Activated CD4-positive, alpha-beta T cell treated with anti-CD3 and anti-CD28 coated beads for 24 hours (primary cell): ENCODE measurements at regions not wholly inside any gene's neighbourhood (a gene's known extent, or its start where the extent isn't known, plus 50 kb on each side); places are given as distances from the start of the nearest gene placed in this dataset.
"Not testable (repeated sequence)": the region's sequence is repeated elsewhere in the genome, so short reads cannot be mapped to it uniquely, and the experiment has no call there.

Experiments used
- DNase-seq, 2 donors: peaks; one replicate each; pipeline ENCODE4 v3.0.0-alpha.2; 2020; ENCODE audit warnings: low read depth in 2 of 2

DNA sequence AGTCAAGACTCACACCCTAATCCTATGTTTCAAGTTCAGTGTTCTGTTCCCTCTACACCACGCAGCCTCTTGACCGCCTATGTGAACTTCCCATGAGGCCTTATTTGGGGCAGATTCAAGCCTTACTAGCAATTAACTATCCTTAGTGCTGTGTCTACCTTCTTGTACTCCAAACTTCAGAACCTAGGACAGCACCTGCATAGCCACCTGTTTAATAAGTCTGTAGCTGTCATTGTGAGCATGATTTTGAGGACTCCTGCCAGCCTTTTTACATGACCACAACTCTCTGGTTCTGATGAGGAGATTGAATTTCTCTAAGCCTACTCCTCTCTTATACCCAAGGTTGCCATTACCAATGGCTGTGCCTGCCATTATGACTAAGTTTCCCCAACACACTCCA is 50.8 kb upstream of the PCSK1 start:
- no peak for DNase-seq

DNA sequence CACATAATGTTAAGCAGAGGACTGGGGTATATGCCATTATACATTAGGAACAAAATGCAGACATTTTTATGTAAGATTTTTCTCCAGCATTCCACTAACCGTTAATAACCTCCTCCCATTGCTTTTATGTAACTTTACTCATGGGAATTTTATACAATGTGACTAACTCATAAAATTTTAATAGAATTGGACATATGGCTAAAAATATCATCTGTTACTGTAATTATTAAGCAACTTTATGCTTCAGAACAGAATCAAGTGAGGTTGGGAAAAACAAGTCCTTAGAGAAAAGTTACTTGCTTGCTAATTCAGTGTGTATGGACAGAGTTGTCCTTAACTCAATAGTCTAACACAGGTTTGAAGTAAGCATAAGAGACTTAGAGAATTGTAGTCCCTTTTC is 54.8 kb upstream of the PCSK1 start:
- DNase-seq: no peak

DNA sequence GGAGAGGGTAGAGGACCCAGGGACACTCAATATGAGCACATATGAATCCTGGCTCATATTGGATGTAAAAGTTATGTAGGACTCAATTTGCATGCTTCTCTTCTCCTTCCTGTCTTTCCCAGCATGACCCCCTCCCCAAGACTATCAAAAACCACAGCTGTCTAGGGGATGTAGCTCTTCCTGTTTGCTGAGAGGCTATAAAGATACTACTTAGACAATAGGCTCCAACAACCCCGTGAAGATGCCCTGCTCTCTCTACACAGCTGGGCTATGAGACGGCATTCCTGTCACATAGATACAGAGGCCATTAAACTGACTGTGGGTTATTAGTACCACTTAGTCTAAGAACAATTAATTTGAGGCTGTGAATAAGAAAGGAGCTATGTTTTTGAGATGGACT is 56.5 kb upstream of the PCSK1 start:
- DNase-seq: no peak

DNA sequence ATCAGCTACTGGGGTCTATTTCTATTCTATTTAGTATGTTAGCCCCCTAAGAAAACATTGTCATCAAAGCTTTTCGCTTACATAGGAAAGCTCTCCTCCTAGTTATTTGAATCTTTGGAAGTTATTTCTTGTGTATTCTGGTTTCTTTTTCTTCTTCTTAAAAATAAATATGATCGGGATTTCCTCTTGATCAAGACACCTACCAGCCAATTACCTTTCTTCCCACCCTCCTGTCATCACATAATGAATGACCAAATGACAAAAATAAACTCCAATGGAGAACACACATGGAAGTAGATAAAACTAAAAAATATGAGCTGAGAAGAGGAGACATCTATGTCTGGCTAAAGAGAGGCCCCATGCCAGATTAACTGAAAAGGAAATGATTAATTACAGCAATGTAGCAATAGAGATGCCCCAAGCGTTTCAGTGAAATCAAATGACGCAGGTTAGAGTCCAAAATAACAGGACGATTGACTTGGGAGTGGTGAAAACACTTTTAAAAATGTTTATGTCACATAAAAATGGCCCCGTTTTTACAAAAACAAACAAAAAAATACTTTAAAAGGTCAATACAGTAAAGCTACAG is 59.5 kb upstream of the PCSK1 start:
- no peak for DNase-seq

DNA sequence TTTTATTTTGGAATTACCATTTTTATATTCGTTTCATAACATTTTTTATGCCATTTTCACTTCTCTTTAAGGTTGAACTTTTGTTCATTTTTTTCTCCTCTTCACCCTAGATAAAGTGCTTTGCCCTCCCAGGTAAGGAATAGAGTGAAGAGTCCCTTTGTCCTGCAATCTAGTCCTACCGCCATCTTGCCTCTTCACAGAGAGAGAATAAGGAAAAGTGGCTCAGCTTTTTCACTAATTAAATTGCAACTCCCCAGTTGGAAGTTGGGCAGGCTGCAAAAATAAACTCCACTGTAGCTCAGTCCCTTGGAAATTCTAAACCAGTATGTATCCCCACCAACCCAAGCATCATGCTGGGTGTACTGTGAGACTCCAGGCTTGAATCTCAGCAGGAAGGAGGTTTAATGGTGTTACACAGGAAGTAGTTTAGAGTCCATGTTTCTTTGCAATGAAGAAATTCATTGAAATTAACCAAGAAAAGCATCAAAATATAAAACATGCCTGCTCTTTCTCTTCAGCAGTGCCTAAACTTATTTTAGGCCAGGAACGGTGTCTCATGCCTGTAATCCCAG is 60.3 kb upstream of the PCSK1 start:
- DNase-seq: no peak

DNA sequence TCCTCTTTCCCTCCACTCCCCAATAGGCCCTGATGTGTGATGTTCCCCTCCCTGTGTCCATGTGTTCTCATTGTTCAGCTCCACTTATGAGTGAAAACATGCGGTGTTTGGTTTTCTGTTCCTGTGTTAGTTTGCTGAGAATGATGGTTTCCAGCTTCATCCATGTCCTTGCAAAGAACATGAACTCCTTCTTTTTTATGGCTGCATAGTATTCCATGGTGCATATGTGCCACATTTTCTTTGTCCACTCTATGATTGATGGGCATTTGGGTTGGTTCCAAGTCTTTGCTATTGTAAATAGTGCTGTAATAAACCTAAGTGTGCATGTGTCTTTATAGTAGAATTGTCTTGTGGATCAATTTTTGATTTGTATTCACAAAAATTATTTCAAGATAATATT is 62.4 kb upstream of the PCSK1 start:
- not testable (repeated sequence) for DNase-seq

DNA sequence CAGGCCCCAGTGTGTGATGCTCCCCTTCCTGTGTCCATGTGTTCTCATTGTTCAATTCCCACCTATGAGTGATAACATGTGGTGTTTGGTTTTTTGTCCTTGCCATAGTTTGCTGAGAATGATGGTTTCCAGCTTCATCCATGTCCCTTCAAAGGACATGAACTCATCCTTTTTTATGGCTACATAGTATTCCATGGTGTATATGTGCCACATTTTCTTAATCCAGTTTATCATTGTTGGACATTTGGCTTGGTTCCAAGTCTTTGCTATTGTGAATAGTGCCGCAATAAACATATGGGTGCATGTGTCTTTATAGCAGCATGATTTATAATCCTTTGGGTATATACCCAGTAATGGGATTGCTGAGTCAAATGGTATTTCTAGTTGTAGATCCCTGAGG is 64.0 kb upstream of the PCSK1 start:
- DNase-seq: not testable (repeated sequence)

DNA sequence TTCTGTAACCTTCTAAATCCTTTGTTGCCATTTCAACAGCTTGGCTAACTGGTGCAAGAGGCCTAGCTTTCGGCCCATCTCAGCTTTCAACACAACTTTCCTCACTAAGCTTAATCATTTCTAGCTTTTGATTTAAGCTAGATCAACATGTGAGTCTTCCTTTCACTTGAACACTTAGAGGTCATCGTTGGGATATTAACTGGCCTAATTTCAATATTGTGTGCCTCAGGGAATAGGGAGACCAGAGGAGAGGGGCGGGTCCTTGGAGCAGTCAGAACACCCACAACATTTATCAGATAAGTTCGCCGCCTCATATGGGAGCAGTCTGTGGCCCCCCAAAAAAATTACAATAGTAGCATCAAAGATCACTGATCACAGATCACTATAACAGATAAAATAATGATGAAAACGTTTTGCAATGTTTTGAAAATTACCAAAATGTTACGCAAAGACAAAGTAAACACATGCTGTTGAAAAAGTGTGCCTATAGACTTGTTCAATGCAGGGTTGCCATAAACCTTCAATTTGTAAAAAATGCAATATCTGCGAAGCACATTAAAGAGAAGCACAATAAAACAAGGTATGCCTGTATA is 66.8 kb upstream of the PCSK1 start:
- no peak for DNase-seq

DNA sequence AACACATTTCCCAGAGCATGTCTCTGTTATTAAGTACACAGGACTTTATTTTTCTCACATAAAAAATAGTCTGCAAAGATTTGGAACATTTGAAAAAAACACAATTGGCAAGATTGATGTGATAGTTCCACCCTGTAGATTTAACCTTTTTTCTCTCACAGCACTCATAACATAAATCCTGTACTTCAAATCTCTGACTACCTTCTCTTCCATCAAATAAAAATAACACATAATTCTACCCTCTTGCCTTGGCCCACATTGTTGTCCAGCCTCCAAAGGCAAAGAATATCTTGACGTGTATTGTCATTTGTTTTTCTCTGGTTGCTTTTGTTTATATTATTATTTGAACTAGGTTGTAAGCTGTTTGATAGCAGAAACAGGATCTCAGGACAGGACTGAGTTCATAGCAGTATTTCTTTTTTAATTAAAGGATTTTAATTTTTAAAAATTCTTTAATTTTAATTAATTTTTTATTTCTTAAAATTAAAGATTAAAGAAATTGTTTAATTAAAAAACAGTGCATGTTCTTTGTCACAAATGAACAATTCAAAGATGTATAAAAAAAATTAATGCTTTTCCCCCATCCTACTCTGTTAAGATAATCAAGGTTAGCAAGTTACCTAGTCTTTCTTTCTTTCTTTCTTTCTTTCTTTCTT is 69.1 kb upstream of the PCSK1 start:
- DNase-seq: no peak

DNA sequence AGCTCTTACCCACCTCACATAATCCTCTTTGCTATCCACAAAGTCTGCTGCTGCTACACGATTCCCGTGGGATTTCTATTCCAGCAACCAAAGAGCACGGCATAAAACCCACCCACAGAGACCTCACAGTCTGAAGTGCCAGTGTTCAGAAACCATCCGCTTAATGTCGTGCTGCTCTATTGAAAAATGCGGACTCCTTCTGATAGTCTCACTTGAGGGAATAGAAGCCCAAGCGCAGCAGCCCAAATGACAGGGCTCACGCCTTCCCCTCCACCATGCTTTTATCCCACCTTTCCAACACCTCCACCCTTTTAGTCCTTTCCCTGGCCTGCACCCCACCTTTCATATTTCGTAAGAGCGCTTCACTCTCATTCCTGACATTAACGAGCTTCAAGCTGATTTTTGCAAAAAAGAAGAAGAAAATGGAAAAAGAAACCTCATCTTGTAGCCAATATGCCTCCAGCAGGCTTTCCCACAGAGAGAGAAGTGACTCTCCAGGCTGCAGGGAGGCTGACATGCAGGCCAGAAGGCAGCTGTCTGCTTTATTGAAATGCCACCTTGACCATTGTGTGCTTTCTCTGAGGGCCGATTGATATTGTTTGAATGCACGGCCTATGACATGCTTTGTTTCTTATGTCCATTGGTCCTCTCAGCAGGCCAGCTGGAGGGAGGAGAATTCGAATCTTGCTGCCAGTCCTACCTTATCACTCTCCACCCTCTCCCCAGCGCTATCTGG is 70.6 kb upstream of the PCSK1 start:
- DNase-seq: no peak

DNA sequence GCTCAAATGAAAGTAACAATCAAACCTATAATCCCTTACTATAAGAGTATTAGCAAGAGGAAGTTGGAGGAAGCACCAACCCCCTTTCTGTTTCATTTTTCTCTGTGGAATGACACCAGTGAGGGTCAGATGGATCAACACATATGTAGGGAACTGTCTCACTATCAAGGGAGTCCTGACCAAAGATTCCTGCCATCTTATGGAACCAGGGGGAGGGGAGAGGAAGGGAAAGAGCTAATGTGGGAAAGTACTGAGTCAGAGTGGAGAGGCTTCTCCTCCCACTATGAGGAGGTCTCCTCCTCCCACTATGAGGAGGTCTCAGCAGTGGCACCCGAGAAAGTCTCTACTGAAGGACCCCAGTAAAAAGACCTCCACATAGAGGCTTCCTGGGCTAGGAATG is 73.3 kb upstream of the PCSK1 start:
- no peak for DNase-seq

DNA sequence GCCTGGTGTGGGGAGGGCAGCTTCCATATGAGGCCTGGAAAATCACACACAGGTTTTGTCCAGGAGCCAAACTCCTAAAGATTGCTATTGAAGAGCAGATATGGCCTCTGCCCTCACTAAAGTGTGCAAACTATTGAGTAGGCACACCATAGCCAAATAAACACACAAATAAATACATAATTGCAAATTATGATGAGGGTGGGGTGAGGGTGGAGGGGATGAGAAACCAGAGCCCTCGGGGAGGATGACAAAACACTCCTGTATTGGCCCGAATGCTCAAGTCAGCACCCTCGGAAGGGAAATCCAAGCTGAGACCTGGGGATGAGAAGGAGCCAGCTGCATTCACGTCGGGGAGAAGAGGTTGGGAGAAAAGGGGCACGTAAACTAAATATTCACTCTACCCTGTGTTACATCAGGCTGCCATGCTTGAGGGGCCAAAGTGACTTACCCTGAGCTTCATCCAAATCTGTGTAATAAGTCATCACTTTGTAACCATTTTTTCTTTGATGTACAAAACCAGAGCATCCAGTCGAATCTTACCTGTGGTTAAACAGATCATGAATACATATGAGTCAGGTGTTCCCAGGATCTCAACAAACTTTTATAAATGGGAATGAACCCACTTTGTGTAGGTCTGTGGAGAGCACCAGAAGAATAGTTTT is 73.9 kb upstream of the PCSK1 start:
- no peak for DNase-seq

DNA sequence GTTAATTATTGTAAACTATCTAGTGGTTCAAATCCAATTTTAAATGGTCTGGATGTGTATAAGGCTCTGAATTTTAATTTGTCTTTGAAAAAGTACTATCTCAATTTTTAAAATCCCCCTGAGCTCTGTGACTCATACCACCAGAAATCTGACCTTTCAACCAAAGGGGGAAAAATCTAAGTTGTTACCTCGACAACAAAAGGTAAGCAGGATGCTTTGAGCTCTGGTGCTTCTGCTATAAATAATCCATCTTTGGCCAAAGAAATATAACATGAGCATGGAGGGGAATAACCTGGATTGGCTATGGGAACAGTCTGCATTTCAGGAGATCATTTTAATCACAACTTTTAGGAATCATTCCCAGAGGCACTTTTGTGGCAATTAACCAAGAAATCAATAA is 76.3 kb upstream of the PCSK1 start:
- no peak for DNase-seq

DNA sequence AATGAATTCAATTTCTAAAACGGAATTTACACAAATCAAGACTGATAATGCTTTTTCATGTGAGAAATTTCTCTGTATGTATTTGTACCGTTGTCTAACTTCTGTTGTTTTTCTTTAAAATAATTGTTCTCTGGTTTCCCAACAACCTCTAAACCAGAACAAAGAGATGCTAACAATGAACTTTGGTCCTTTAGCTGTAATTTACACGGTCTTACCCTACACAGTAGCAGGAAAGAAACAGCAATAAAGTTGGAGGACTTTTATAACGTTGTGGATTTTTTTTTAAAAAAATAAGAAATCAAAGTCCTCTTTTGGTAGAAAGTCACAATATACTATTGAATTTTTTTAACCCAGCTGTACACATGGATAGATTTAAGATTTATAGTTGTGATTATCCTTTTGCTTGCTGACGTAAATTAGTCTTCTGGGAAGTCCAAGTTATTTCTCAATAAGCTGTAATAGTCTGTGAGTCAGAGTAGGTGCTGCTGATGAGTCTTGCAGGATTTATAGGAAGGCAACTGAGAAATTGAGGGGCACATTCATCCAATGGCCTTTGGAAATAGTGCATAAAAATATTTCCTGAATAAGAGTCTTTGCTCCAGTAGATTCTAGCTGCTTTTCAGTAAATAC is 76.8 kb upstream of the PCSK1 start:
- no peak for DNase-seq

DNA sequence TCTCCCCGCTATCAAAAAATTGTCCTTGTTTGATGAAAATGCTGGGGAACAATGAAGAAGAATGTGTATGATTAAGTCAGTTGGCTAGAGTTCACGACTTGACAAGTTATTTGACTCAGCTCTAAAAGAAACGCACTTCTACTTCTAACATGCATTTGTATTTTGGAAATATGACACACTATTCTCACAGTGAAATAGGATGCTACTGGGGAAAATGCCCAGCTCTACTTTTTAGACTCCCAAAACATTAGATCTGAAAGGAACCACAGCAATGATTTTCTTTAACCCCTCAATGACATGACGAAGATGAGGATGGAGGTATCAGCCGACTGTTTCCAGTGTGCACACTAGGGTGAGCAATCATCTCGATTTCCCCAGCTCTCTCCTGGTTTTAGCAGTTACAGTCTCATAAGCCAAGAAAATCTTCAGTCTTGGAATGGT is 83.6 kb upstream of the PCSK1 start:
- DNase-seq: no peak

DNA sequence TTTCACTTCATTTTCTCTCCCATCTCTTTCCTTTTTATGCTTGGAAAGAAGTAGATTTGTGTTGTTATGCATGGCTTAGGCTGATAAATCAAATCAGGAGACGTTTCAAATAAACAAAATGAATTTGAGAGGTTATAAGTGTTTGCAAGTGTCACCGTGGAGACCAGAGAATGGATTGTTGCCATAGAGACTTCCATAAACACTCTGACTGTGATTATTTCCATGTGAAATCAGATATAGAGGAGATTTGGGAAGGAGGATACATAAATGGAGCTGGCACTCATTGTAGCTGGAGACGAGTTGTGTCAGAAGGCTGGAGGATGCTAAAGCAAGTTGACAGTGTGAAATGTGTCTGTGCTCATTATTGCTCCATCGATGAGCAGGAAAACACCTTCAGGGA is 84.2 kb upstream of the PCSK1 start:
- no peak for DNase-seq

DNA sequence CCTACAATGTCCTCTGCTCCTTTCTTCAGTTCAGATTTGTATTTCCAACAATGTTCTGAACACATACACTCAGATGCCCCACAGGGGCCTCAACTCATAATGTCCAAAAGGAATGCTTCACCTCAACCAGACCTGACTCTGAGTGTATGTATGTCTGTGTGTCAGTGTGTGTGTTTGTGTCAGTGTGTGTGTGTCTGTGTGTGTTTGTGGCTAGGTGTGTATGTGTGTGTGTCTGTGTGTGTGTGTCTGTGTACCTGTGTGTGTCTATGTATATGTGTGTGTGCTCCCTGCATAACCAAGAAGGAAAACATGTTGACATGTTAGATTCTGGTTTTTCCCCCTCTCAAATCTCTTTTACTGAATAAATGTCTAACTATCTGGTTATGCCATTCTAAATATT is 87.3 kb upstream of the PCSK1 start:
- DNase-seq: no peak

DNA sequence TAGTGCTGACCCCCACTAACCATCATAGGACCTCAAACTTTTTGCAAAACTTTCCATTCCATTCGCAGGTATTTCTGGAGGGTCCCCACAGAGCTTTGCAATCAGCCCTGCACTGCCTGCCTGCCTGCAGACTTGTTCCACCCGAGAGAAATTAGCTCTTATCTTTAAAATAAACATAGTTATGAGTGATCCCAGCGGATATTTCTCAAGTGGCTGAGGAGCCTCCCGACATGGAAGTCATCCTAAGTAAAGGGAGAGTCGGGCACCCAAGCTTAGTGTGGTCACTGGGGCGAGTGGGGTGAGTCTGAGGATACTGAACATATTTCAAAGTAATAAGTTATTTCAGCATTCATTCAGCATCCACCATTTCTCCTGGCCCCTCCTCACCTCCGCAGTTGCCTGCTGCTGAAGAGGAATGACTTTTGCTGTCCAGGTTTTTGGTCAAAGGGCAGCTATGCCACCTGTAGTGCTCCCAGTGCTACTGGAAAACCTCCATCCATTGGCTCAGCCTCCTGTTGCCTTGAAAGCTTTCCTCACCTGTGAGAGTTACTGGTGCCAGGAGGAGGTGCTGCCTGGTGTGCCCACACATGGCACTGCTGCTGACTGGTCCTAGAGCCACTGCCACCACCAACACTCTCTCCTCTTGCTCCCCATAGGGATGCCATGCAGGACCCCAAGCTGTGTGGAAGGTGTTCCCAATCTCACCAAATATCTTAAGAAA is 89.7 kb upstream of the PCSK1 start:
- no peak for DNase-seq

DNA sequence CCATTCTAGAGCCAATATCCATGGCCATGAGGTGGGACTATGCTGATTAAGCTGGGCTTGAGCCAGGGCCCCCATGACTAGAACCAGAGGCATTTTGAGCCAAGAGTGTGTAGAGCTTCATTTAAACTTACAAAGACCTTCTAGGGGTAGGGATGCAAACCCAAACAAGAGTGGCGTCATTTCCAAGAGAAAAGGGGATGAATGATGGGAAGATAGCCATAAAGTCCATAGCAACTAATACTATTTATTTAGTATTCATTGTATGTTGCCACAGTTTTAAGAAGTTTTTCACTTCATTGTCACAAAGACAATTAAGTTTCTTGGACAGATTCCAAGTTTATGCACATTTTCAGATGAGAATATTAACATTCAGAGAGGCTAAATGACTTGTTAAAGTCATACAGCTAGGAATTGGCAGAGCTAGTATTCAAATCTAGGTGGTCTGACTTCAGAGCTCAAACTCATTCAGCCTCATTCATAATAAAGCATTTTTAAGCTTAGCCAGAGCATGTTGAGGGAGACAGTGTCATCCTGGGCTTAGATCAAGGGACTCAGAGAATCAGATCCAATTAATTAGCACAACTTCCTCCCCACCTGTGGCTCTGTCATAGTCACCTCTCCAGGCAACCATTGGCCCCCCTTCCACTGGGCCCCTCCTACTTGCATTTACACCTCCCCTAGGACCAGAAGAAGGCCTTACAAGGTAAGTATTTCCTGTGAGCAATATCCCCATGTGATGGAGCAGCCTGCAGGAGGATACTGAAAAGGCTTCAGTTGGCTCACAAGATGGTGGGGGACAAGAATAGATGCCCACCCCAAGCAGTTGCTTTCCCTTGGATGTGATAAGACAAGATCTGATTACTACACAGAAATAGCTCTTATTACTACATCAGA is 95.0 kb upstream of the PCSK1 start:
- DNase-seq: no peak
